H9 (cell line): ENCODE measurements at regions not wholly inside any gene's neighbourhood (a gene's known extent, or its start where the extent isn't known, plus 50 kb on each side); places are given as distances from the start of the nearest gene placed in this dataset.

Source experiments
- DNase-seq: peaks from one replicate; pipeline ENCODE4 v3.0.0-alpha.2; 2017
- H2AFZ ChIP-seq: one replicate; pipeline ENCODE4 v1.6.1; 2013; ENCODE audit warnings: mild to moderate bottlenecking, low read length, control low read depth, moderate library complexity
- H2AK5ac ChIP-seq: 2 replicates; pipeline ENCODE4 v1.6.1; 2013; ENCODE audit warnings: low read length, control low read depth, mixed read lengths; ENCODE audit not compliant: insufficient read length
- H2BK120ac ChIP-seq: one replicate; pipeline ENCODE4 v1.6.1; 2013; ENCODE audit warnings: low read depth, mild to moderate bottlenecking, low read length, control low read depth, inconsistent platforms; ENCODE audit not compliant: poor library complexity, severe bottlenecking
- H2BK12ac ChIP-seq: 2 replicates; pipeline ENCODE4 v1.6.1; 2013; ENCODE audit warnings: low read length, control low read depth, mixed read lengths, low read depth; ENCODE audit not compliant: insufficient read length
- H2BK15ac ChIP-seq: 2 replicates; pipeline ENCODE4 v1.6.1; 2013; ENCODE audit warnings: low read depth, low read length, control low read depth
- H2BK20ac ChIP-seq: one replicate; pipeline ENCODE4 v1.6.1; 2013; ENCODE audit warnings: low read depth, mild to moderate bottlenecking, low read length, control low read depth, inconsistent platforms; ENCODE audit not compliant: poor library complexity, severe bottlenecking
- H2BK5ac ChIP-seq: 2 replicates; pipeline ENCODE4 v1.6.1; 2013; ENCODE audit warnings: low read length, control low read depth, mixed read lengths; ENCODE audit not compliant: insufficient read length
- H3K14ac ChIP-seq: 2 replicates; pipeline ENCODE4 v1.6.1; 2013; ENCODE audit warnings: low read length, control low read depth; ENCODE audit not compliant: insufficient read depth
- H3K18ac ChIP-seq: 2 replicates; pipeline ENCODE4 v1.6.1; 2013; ENCODE audit warnings: low read depth, mild to moderate bottlenecking, mixed read lengths, low read length, control low read depth; ENCODE audit not compliant: insufficient read length
- H3K23ac ChIP-seq: 2 replicates; pipeline ENCODE4 v1.6.1; 2013; ENCODE audit warnings: low read length, control low read depth, mixed read lengths, low read depth; ENCODE audit not compliant: insufficient read length
- H3K23me2 ChIP-seq: 2 replicates; pipeline ENCODE4 v1.6.1; 2013; ENCODE audit warnings: low read depth, mild to moderate bottlenecking, mixed read lengths, low read length, control low read depth; ENCODE audit not compliant: insufficient read length, poor library complexity, severe bottlenecking
- H3K27ac ChIP-seq: 2 replicates; pipeline ENCODE4 v1.5.1; 2013; ENCODE audit warnings: low read length, control low read depth, mixed read lengths, low read depth; ENCODE audit not compliant: insufficient read length
- H3K27me3 ChIP-seq: 2 replicates; pipeline ENCODE4 v1.6.1; 2013; ENCODE audit warnings: low read length, control low read depth, inconsistent platforms; ENCODE audit not compliant: insufficient read depth
- H3K4ac ChIP-seq: 2 replicates; pipeline ENCODE4 v1.6.1; 2013; ENCODE audit warnings: low read depth, mild to moderate bottlenecking, control low read depth, inconsistent platforms, low read length, moderate library complexity
- H3K4me1 ChIP-seq: 2 replicates; pipeline ENCODE4 v1.6.1; 2013; ENCODE audit warnings: low read length, control low read depth, inconsistent platforms; ENCODE audit not compliant: insufficient read depth
- H3K4me2 ChIP-seq: 2 replicates; pipeline ENCODE4 v1.6.1; 2013; ENCODE audit warnings: low read length, control low read depth, mixed read lengths; ENCODE audit not compliant: insufficient read length, insufficient read depth
- H3K56ac ChIP-seq: 2 replicates; pipeline ENCODE4 v1.6.1; 2013; ENCODE audit warnings: low read depth, mild to moderate bottlenecking, mixed read lengths, low read length, control low read depth; ENCODE audit not compliant: insufficient read length
- H3K79me1 ChIP-seq: 2 replicates; pipeline ENCODE4 v1.6.1; 2013; ENCODE audit warnings: low read depth, mild to moderate bottlenecking, moderate library complexity, low read length, control low read depth, inconsistent platforms; ENCODE audit not compliant: insufficient read depth, poor library complexity, severe bottlenecking
- H3K79me2 ChIP-seq: 2 replicates; pipeline ENCODE4 v1.6.1; 2013; ENCODE audit warnings: low read length, control low read depth, inconsistent platforms; ENCODE audit not compliant: insufficient read depth
- H3K9ac ChIP-seq: 2 replicates; pipeline ENCODE4 v1.6.1; 2013; ENCODE audit warnings: low read length, control low read depth, mixed read lengths; ENCODE audit not compliant: insufficient read length; ENCODE audit errors: extremely low read depth
- H3K9me3 ChIP-seq: one replicate; pipeline ENCODE4 v1.6.1; 2013; ENCODE audit warnings: low read depth, low read length, inconsistent platforms; ENCODE audit not compliant: control insufficient read depth
- H3T11ph ChIP-seq: one replicate; pipeline ENCODE4 v1.6.1; 2013; ENCODE audit warnings: mild to moderate bottlenecking, low read length, control low read depth, inconsistent platforms
- H4K20me1 ChIP-seq: one replicate; pipeline ENCODE4 v1.6.1; 2013; ENCODE audit not compliant: control insufficient read depth, insufficient read length, insufficient read depth
- H4K5ac ChIP-seq: 2 replicates; pipeline ENCODE4 v1.6.1; 2013; ENCODE audit warnings: low read depth, mild to moderate bottlenecking, mixed read lengths, low read length, control low read depth; ENCODE audit not compliant: insufficient read length
- H4K8ac ChIP-seq: replicated peaks from 2 replicates; pipeline ENCODE4 v1.6.1; 2013; ENCODE audit warnings: low read length, control low read depth, mixed read lengths, low read depth; ENCODE audit not compliant: insufficient read length
- H4K91ac ChIP-seq: 2 replicates; pipeline ENCODE4 v1.6.1; 2013; ENCODE audit warnings: low read depth, mild to moderate bottlenecking, moderate library complexity, mixed read lengths, low read length, control low read depth; ENCODE audit not compliant: insufficient read length
- H3K27ac Mint-ChIP-seq, 3 experiments: 2 replicates in 2 of 3; 3 replicates in 1 of 3; pipeline ENCODE4 v1.8.0; 2020 to 2021; ENCODE audit warnings: mixed read lengths in 3 of 3, mild to moderate bottlenecking in 1 of 3, moderate library complexity in 1 of 3
- H3K27me3 Mint-ChIP-seq: 2 replicates; pipeline ENCODE4 v1.8.0; 2021; ENCODE audit warnings: low read depth, mild to moderate bottlenecking, moderate library complexity, mixed read lengths
- H3K36me3 Mint-ChIP-seq, 3 experiments: 2 replicates in 2 of 3; 3 replicates in 1 of 3; pipeline ENCODE4 v1.8.0; 2020 to 2021; ENCODE audit warnings: low read depth in 3 of 3, mixed read lengths in 3 of 3; ENCODE audit not compliant: insufficient read depth in 1 of 3
- H3K4me1 Mint-ChIP-seq, 2 experiments: 2 replicates each; pipeline ENCODE4 v1.8.0; 2020; ENCODE audit warnings: mixed read lengths in 2 of 2
- H3K4me3 Mint-ChIP-seq, 2 experiments: 2 replicates in 1 of 2; 3 replicates in 1 of 2; pipeline ENCODE4 v1.8.0; 2020 to 2021; ENCODE audit warnings: mild to moderate bottlenecking in 2 of 2, mixed read lengths in 2 of 2, moderate library complexity in 1 of 2
- H3K9me3 Mint-ChIP-seq, 2 experiments: 2 replicates in 1 of 2; 3 replicates in 1 of 2; pipeline ENCODE4 v1.8.0; 2020; ENCODE audit warnings: mild to moderate bottlenecking in 2 of 2, mixed read lengths in 2 of 2, moderate library complexity in 1 of 2
- WGBS: extraction: QIAGEN DNeasy Blood & Tissue Kit; methylation state at CpG from one replicate; pipeline ENCODE4 v1.1.7; 2013; ENCODE audit warnings: missing lambda C conversion rate, low lambda C conversion rate, mixed read lengths; ENCODE audit not compliant: insufficient read length; ENCODE audit errors: extremely low coverage; 5-methylcytosine and 5-hydroxymethylcytosine counted together
- TF ChIP-seq, protein P1 (sequence below): fragments of 200-600 bp; sonication (generic); conservative IDR thresholded peaks from 3 replicates; pipeline ENCODE4 v1.8.0; 2021; ENCODE audit warnings: antibody characterized with exemption, mild to moderate bottlenecking

GRCh38 chr7:68265258-68265657 is 1268.6 kb downstream of the TYW1 start:
- no peak overlapping the region for H2BK5ac ChIP-seq
- Mint-ChIP-seq H3K36me3 (peaks cover 8 to 27% (median 23%) of the 10 kb centered on the region in 3 experiments; a peak in 6 of 7 replicates), H3K9me3 (peaks cover 26 to 40% of the 10 kb centered on the region in 2 experiments), H3K27me3 (peaks cover 1% of the 10 kb centered on the region; the same call in 1 of the 2 replicates), H3K4me3 (no peak overlapping the region), H3K4me1 (no peaks in the 10 kb centered on the region; a peak in 1 of 4 replicates), H3K27ac (no peak overlapping the region)
- H2AK5ac ChIP-seq: no peak overlapping the region
- no peak overlapping the region for H2BK20ac ChIP-seq
- TF ChIP-seq, protein P1, sequence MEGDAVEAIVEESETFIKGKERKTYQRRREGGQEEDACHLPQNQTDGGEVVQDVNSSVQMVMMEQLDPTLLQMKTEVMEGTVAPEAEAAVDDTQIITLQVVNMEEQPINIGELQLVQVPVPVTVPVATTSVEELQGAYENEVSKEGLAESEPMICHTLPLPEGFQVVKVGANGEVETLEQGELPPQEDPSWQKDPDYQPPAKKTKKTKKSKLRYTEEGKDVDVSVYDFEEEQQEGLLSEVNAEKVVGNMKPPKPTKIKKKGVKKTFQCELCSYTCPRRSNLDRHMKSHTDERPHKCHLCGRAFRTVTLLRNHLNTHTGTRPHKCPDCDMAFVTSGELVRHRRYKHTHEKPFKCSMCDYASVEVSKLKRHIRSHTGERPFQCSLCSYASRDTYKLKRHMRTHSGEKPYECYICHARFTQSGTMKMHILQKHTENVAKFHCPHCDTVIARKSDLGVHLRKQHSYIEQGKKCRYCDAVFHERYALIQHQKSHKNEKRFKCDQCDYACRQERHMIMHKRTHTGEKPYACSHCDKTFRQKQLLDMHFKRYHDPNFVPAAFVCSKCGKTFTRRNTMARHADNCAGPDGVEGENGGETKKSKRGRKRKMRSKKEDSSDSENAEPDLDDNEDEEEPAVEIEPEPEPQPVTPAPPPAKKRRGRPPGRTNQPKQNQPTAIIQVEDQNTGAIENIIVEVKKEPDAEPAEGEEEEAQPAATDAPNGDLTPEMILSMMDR: no peak
- no peak overlapping the region for H3K4ac ChIP-seq
- no peak overlapping the region for H4K5ac ChIP-seq
- H3K9me3 ChIP-seq: peaks cover 7% of the 10 kb centered on the region
- no peaks in the 10 kb centered on the region for H3K27me3 ChIP-seq
- no peak overlapping the region for H3K18ac ChIP-seq
- WGBS: no CpG with 5 or more reads among the region's 3 CpGs
- no peaks in the 10 kb centered on the region for H3K23me2 ChIP-seq
- no peak overlapping the region for H2BK15ac ChIP-seq
- H3K4me1 ChIP-seq: no peaks in the 10 kb centered on the region
- no peak overlapping the region for H2BK120ac ChIP-seq
- no peak for DNase-seq
- H2BK12ac ChIP-seq: no peak overlapping the region
- H3K23ac ChIP-seq: no peak overlapping the region
- no peak overlapping the region for H4K91ac ChIP-seq
- H3K9ac ChIP-seq: no peak overlapping the region
- no peak overlapping the region for H3K4me2 ChIP-seq
- no peaks in the 10 kb centered on the region for H3K79me1 ChIP-seq
- H3K56ac ChIP-seq: no peak overlapping the region
- H3K79me2 ChIP-seq: no peaks in the 10 kb centered on the region
- no peak overlapping the region for H3T11ph ChIP-seq
- no peaks in the 10 kb centered on the region for H4K20me1 ChIP-seq
- H2AFZ ChIP-seq: no peak overlapping the region
- H3K27ac ChIP-seq: no peak overlapping the region
- H4K8ac ChIP-seq: no peak overlapping the region
- H3K14ac ChIP-seq: no peak overlapping the region
